ENCODE measurements at regions not wholly inside any gene's neighbourhood (a gene's known extent, or its start where the extent isn't known, plus 50 kb on each side); places are given as distances from the start of the nearest gene placed in this dataset.
"Not testable (repeated sequence)": the region's sequence is repeated elsewhere in the genome, so short reads cannot be mapped to it uniquely, and the experiment has no call there.

- TF ChIP-seq, protein P1, sequence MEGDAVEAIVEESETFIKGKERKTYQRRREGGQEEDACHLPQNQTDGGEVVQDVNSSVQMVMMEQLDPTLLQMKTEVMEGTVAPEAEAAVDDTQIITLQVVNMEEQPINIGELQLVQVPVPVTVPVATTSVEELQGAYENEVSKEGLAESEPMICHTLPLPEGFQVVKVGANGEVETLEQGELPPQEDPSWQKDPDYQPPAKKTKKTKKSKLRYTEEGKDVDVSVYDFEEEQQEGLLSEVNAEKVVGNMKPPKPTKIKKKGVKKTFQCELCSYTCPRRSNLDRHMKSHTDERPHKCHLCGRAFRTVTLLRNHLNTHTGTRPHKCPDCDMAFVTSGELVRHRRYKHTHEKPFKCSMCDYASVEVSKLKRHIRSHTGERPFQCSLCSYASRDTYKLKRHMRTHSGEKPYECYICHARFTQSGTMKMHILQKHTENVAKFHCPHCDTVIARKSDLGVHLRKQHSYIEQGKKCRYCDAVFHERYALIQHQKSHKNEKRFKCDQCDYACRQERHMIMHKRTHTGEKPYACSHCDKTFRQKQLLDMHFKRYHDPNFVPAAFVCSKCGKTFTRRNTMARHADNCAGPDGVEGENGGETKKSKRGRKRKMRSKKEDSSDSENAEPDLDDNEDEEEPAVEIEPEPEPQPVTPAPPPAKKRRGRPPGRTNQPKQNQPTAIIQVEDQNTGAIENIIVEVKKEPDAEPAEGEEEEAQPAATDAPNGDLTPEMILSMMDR (IDR thresholded peaks at IDR 0.05; ENCODE audit: insufficient read depth, low read depth, low read length), result no peak
- DNase-seq (ENCODE audit: low read depth), result no peak
- H3K4me3 ChIP-seq (ENCODE audit: low read depth, low read length), result no peak overlapping the region
Measured at GRCh38 chr18:40274618-40275196, 1680.3 kb upstream of the PIK3C3 start.

DNA sequence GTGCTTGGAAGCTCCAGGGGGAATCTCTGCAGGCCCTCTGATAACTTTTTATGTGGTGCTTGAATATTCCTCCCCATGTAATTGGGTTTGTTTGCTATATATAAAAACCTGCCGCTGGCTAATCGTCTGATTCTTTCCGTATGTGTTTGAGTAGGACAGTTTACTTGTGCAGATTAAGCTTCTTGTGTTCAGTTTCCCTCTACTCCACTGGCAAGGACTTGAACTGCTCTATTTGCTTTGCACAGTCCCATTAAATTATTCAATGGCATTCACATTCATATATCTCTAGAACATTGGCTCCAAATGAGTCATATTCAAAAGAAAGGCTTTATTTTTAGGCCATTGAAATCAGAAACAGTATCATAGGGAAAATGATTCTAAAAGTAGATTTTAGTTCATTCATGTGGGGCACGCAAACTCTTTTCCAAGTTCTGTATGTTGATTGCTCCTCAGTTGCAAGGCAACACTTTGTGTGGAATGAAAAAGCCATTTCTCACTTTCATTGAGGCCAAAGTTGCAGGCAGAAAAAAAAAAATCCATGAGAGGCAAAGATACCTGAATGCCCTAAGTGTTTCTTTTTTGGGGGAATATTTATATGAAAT is 1682.3 kb upstream of the PIK3C3 start:
- TF ChIP-seq, protein P1 (IDR thresholded peaks at IDR 0.05; ENCODE audit: insufficient read depth, low read depth, low read length), result no peak
- DNase-seq (ENCODE audit: low read depth), result no peak
- no peak overlapping the region for H3K4me3 ChIP-seq (ENCODE audit: low read depth, low read length)

DNA sequence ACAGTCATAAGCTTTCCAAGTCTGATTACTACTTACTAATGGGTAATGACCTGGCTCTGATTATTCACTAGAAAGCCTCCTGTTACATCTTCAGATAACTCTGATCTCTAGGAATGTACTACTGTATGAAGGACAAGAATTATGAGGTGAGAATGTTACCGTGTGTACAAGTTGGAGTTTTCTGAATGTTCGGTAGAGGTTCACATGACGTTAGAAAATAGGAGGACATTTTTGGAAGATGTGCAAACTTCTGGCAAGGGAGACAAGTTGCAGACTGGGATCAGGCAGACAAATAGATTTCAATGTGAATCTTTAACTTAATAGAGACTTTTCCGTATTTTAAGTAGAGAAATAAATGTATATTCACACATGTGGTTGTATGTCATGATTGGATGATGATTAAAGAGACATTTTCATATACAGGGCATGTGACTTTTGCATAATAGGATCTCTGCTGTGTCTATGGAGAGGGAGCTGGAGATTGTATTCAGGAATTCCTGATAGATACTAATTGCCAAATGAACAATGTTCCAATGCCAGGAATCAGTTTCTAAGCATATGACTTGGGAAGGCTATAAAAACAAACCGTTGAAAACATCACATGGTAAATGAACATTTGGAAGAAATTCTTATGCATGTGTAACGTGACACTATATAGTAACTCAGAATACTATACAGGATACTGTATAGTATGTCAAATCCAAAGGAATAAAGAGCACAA is 1695.8 kb upstream of the PIK3C3 start:
- TF ChIP-seq, protein P1 (IDR thresholded peaks at IDR 0.05; ENCODE audit: insufficient read depth, low read depth, low read length), result no peak
- H3K4me3 ChIP-seq (ENCODE audit: low read depth, low read length), result no peak overlapping the region
- no peak for DNase-seq (ENCODE audit: low read depth)

- TF ChIP-seq, protein P1 (IDR thresholded peaks at IDR 0.05; ENCODE audit: insufficient read depth, low read depth, low read length), result no peak
- no peak overlapping the region for H3K4me3 ChIP-seq (ENCODE audit: low read depth, low read length)
- DNase-seq (ENCODE audit: low read depth), result no peak
Measured at GRCh38 chr18:40258311-40258710, 1696.7 kb upstream of the PIK3C3 start.

DNA sequence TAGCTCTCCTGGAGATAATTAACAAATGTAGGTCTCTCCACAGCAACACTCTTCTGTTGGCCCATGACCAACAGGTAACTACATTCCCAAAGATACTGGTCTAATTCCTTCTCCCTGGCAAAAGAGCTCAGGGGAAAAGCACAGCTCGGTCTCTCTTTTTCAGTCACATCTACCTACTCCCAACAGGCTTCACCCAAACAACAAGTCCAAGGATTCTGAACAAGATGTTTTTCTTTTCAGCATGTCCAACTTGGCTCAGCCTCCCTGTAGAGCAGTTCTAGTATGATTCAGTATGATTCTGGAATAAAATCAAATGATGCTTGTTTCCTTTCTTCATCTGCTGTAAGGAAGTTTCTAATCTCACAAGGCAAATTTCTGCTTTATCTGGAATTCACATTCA is 1704.8 kb upstream of the PIK3C3 start:
- no peak for DNase-seq (ENCODE audit: low read depth)
- TF ChIP-seq, protein P1 (IDR thresholded peaks at IDR 0.05; ENCODE audit: insufficient read depth, low read depth, low read length), result no peak
- H3K4me3 ChIP-seq (ENCODE audit: low read depth, low read length), result no peak overlapping the region

DNA sequence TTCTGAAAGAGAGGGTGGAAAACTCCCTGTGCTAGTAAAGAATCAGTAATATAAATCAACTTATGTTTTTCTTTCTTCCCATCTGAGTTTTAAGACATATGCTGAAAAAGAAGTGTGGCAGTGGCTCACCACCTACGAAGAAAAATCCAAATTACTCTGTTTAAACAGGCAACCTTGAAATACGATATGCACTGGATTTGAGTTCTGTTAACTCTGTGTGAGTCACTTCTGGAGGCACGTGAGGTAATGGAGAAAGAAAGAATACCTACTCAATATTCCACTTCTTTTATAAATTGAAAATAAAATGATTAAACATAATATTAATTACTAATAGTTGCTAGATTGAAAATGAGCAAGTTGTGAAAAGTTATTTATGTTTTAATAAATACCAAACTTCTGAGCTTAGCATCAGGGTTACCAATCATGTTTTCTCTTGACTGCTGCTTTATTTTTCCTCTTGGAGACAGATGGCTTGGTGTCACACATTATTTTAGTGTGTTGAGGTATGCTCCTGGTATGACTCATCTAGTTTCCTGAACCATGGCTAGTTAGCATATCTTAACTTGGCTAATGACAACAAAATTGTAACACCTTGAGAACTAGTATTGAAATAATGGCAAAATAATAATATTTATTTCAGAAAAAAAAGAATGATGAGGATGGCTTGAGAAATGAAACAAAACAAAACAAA is 1705.5 kb upstream of the PIK3C3 start:
- no peak overlapping the region for H3K4me3 ChIP-seq (ENCODE audit: low read depth, low read length)
- TF ChIP-seq, protein P1 (IDR thresholded peaks at IDR 0.05; ENCODE audit: insufficient read depth, low read depth, low read length), result no peak
- no peak for DNase-seq (ENCODE audit: low read depth)

GRCh38 chr18:40245612-40246011 is 1709.4 kb upstream of the PIK3C3 start:
- H3K4me3 ChIP-seq (ENCODE audit: low read depth, low read length); DNase-seq (ENCODE audit: low read depth): not testable (repeated sequence)

Measured in fibroblast of villous mesenchyme (primary cell).